ENCODE measurements at regions not wholly inside any gene's neighbourhood (a gene's known extent, or its start where the extent isn't known, plus 50 kb on each side); places are given as distances from the start of the nearest gene placed in this dataset.
"Not testable (repeated sequence)": the region's sequence is repeated elsewhere in the genome, so short reads cannot be mapped to it uniquely, and the experiment has no call there.

DNA sequence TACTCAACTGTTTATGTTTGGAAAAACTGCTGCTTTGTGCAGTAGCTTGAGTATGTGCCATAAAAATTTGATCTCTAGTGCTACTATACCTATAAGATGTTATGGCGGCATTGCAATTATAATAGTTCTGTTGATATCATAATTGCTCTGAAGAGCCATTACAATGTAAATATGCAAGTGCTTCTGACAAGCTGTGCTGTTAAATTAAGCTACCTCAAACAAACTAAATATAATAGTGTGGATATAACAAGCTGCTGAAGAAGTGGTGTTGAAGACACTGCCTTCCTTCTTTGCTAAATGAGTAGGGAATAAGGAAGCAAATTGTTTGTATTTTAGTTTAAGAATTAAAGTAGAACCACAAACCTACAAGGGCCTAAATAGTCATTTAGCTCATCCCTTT, 301.0 kb upstream of the MIS18BP1 start:
- Mint-ChIP-seq H3K9me3 (peaks cover 4% of the 10 kb centered on the region), H3K27ac (no peak overlapping the region), H3K27me3 (no peaks in the 10 kb centered on the region), H3K4me3 (no peak overlapping the region), H3K36me3 (no peaks in the 10 kb centered on the region), H3K4me1 (no peaks in the 10 kb centered on the region)
- ATAC-seq, result no peak

DNA sequence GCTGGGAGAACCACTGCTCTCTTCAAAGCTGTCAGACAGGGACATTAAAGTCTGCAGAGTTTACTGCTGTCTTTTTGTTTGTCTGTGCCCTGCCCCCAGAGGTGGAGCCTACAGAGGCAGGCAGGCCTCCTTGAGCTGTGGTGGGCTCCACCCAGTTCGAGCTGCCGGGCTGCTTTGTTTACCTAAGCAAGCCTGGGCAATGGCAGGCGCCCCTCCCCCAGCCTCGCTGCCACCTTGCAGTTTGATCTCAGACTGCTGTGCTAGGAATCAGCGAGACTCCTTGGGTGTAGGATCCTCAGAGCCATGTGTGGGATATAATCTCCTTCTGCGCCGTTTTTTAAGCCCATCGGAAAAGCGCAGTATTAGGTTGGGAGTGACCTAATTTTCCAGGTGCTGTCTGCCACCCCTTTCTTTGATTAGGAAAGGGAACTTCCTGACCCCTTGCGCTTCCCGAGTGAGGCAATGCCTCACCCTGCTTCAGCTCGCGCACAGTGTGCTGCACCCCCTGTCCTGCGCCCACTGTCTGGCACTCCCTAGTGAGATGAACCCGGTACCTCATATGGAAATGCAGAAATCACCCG, 298.3 kb upstream of the MIS18BP1 start:
- not testable (repeated sequence) for H3K27me3 Mint-ChIP-seq, H3K4me3 Mint-ChIP-seq, H3K27ac Mint-ChIP-seq, H3K9me3 Mint-ChIP-seq, ATAC-seq, H3K4me1 Mint-ChIP-seq, H3K36me3 Mint-ChIP-seq

DNA sequence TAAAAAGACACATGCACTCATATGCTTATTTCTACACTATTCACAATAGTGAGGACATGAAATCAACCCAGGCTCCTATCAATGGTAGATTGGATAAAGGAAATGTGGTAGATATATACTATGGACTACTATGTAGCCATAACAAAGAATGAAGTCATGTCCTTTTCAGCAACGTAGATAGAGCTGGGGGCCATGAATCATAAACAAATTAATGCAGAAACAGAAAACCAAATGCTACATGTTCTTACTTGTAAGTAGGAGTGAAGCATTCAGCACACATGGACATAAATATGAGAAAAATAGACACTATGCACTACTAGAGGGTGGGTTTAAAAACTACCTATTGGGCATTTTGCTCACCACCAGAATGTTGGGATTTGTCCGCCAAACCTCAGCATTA, 278.0 kb upstream of the MIS18BP1 start:
- peaks cover 18% of the 10 kb centered on the region for H3K9me3 Mint-ChIP-seq
- no peak overlapping the region for H3K27ac Mint-ChIP-seq

DNA sequence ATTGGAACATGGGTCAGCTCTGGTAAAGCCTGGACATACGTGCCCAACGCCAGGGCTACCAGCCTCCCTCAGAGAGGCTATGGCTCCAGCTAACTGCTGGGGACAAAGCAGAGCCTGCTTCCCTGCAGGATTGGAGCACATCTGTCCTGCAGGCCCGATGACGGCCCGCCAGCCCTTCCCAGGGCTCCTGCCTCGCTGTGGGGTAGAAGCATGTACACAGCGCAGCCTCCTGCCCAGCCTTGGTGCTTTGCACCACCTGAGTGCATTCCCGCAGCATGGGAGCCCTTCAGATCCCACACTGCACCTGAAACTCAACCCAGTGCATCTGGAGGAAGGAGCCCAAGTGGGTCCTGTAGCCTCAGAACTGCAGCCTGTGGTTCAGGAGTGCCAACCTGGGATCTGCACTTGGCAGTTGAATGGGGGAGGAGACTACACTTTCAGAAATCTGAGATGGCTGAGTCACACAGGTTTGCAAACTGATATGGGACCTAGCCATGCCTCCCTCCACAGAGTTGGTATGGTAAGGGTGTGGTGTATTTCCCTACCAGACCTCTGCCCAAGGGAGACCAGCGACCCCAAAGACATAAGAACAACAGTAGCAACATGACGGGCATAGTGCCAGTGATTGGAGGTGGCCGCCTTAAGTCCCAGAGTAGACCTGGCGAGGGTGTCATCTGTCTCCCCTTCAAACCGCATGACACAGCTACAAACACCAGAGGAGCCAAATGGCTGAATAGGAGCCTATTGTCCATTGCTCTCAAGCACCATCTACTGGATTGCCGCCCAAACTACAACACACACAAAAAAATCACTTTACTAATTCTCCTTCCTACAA, 273.9 kb upstream of the MIS18BP1 start:
- no peak overlapping the region for H3K27ac Mint-ChIP-seq
- H3K9me3 Mint-ChIP-seq, result peaks cover 2% of the 10 kb centered on the region

More for the DNA sequence above, 278.0 kb upstream of the MIS18BP1 start:
- no peak for ATAC-seq
- H3K4me1 Mint-ChIP-seq, result no peaks in the 10 kb centered on the region
- no peaks in the 10 kb centered on the region for H3K36me3 Mint-ChIP-seq
- no peaks in the 10 kb centered on the region for H3K27me3 Mint-ChIP-seq
- no peak overlapping the region for H3K4me3 Mint-ChIP-seq

DNA sequence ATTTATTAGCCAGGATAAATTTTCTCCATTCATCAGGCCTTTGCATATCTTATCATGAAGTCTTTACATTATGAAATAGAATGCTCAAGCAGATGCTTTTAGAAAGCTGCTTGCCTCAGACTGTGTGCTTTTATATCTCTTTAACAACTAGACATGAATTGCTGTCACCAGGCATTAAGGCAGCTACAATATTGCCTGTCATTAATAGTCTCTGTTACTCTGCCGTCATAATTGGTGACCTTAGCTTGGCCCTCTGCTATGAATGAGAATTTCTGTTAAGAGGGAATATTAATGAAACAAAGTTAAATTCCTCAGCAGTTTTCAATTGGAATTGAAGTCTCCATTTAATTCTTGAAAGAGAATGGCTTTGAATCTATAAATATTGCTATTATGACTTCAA, 266.8 kb upstream of the MIS18BP1 start:
- no peak for ATAC-seq
- H3K4me3 Mint-ChIP-seq, result no peak overlapping the region

More for the DNA sequence above, 273.9 kb upstream of the MIS18BP1 start:
- Mint-ChIP-seq H3K4me3 (no peak overlapping the region), H3K36me3 (no peaks in the 10 kb centered on the region), H3K27me3 (no peaks in the 10 kb centered on the region), H3K4me1 (no peaks in the 10 kb centered on the region)
- ATAC-seq, result no peak

DNA sequence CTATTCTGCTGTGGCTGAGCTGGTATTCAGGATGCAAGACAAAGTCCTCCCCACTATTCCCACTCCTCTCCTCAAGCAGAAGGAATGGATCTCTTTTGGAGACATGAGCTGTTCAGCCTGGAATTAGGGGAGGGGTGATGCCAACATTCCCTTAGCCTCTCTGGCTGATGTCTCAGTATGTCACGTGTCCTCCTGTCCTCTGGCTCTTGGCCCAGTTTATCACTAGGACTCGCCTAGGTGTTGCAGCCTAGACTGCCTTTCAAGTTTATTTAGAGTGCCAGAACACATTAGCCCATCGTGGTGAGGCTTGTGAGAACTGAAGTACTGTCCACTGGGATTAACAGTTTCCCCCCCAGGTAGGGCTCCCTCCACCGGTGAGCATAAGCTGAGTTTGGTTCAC, 239.9 kb upstream of the MIS18BP1 start:
- no peaks in the 10 kb centered on the region for H3K4me1 Mint-ChIP-seq
- H3K36me3 Mint-ChIP-seq, result no peaks in the 10 kb centered on the region
- peaks cover 3% of the 10 kb centered on the region for H3K9me3 Mint-ChIP-seq
- no peak overlapping the region for H3K27ac Mint-ChIP-seq
- no peak overlapping the region for H3K4me3 Mint-ChIP-seq
- no peak for ATAC-seq
- H3K27me3 Mint-ChIP-seq, result no peaks in the 10 kb centered on the region

More for the DNA sequence above, 266.8 kb upstream of the MIS18BP1 start:
- Mint-ChIP-seq H3K9me3 (no peaks in the 10 kb centered on the region), H3K27ac (no peak overlapping the region), H3K36me3 (no peaks in the 10 kb centered on the region), H3K4me1 (no peaks in the 10 kb centered on the region), H3K27me3 (no peaks in the 10 kb centered on the region)

DNA sequence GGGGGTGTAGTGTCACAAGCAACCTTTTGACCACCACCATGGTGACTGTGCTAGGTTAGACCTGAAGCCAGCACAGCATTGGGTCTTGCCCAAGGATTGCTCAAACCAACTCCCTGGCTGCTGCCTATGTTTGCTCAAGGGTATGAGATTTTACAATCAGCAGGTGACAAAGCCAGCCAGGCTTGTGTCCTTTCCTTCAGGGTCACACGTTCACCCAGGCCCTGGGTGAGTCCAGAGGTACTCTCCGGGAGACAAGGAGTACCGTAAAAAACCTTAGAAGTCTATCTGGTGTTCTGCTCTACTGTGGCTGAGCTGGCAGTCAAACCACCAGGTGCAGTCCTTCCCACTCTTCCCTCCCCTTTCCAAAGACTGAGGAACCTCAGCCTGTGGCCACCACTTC, 238.9 kb upstream of the MIS18BP1 start:
- Mint-ChIP-seq H3K4me3 (no peak overlapping the region), H3K27me3 (no peaks in the 10 kb centered on the region), H3K4me1 (no peaks in the 10 kb centered on the region), H3K27ac (no peak overlapping the region), H3K36me3 (no peaks in the 10 kb centered on the region), H3K9me3 (peaks cover 3% of the 10 kb centered on the region)
- no peak for ATAC-seq

DNA sequence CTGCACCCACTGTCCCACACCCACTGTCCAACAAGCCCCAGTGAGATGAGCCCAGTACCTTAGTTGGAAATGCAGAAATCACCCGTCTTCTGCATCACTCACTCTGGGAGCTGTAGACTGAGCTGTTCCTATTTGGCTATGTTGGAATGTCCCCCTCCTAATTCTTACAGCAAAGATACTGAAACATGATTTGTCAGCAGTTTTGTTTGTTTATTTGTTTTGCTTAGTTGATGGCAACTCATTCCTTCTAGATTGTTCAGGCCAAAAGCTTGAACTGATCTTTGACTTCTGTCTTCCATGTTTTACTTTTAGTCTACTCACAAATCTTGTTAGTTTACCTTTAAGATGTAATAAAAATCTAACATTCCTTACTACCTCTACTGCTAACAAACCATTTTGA, 233.6 kb upstream of the MIS18BP1 start:
- no peaks in the 10 kb centered on the region for H3K36me3 Mint-ChIP-seq
- H3K4me3 Mint-ChIP-seq, result no peak overlapping the region
- ATAC-seq, result no peak
- no peak overlapping the region for H3K27ac Mint-ChIP-seq
- peaks cover 9% of the 10 kb centered on the region for H3K9me3 Mint-ChIP-seq
- H3K27me3 Mint-ChIP-seq, result no peaks in the 10 kb centered on the region
- H3K4me1 Mint-ChIP-seq, result no peaks in the 10 kb centered on the region

DNA sequence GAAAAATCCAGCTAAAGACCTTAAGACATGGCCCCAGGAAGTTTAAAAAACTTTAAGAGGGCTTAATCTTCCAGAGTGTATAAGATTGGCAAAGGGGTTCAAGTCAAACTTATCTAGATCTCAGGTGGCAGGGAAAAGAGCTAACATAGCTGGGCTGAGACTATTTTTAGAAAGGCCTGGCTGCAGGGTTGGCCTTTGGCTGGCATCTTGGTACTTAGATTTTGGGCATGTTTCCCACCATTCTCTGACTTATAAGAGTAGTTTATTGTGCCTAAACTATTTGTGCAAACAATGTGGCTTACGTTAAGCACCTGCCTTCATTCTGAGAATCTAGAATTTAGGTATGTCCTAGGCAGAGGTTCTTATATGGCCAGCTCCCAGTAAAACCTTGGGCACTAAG, 214.0 kb upstream of the MIS18BP1 start:
- Mint-ChIP-seq H3K27ac (no peak overlapping the region), H3K9me3 (no peaks in the 10 kb centered on the region), H3K4me1 (no peaks in the 10 kb centered on the region), H3K36me3 (no peaks in the 10 kb centered on the region), H3K27me3 (no peaks in the 10 kb centered on the region), H3K4me3 (no peak overlapping the region)
- ATAC-seq, result no peak

DNA sequence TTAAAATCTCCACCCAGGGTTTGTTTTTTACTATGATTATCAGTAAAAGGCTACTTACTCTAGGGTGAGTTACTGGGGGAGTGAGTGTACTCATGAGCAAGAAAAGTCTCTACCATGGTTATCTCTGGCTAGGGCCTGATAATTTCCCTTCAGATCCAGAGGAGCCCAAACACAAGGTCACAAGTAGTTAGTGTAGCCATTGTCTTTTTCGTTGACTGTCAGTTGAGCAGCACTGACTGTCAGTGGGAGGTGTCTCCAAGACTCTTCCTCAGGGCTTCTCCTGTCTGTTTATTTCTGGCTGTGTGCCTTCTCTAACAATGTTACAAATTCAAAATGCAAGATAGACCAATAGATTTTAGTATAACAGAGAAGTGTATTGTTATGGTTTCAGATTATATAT, 181.2 kb upstream of the MIS18BP1 start:
- H3K36me3 Mint-ChIP-seq, result no peaks in the 10 kb centered on the region
- no peak for ATAC-seq
- H3K27ac Mint-ChIP-seq, result no peak overlapping the region
- H3K4me1 Mint-ChIP-seq, result no peaks in the 10 kb centered on the region
- no peak overlapping the region for H3K4me3 Mint-ChIP-seq
- H3K27me3 Mint-ChIP-seq, result no peaks in the 10 kb centered on the region
- peaks cover 2% of the 10 kb centered on the region for H3K9me3 Mint-ChIP-seq

DNA sequence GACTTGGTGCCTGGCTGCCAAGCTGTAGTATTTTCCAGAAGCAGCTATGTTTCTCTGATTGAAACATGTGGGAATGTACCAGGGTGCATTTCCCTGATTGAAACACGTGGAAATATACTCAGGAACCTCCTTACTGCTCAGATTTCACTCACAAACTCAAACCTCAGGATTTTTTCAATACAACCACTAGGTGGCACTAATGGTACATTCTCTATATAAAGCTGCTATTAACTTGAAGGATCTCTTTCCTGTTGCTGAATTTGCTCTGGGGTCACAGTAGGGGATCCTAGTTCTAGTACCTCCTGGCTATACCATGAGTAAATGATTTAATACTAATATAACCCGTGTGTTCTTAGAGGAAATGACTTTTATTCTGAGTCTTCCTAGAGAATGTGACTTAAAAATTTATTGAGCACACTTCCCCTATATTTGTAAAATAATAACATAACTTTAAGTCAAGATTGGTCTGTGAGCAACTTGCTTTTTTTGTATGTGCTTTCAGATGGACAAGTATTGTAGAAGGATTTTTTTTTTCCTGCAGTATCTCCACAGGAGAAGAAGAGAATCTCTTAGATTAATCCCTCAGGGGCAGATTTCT, 173.8 kb upstream of the MIS18BP1 start:
- no peaks in the 10 kb centered on the region for H3K27me3 Mint-ChIP-seq
- no peaks in the 10 kb centered on the region for H3K4me1 Mint-ChIP-seq
- no peak for ATAC-seq
- H3K9me3 Mint-ChIP-seq, result no peaks in the 10 kb centered on the region
- H3K4me3 Mint-ChIP-seq, result no peak overlapping the region
- H3K27ac Mint-ChIP-seq, result no peak overlapping the region
- H3K36me3 Mint-ChIP-seq, result no peaks in the 10 kb centered on the region

DNA sequence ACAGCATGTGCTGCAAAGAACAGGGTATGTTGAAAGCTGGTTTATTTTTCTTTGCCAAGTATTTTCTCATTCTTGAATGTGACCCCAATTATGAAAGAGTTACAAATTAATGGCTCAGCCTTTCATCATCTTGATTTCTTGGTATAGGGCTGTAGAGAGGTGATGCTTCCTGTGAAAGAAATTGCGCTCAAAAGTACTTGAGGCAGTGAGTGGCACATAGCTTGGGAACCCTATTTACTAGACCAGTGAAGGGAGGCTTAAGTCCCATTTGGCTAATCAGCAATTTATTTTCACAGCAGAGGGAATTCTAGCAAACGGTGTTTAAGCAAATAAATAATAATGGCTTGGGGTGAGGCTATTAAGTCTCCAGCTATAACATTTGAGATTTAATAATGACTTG, 153.9 kb upstream of the MIS18BP1 start:
- Mint-ChIP-seq H3K4me3 (no peak overlapping the region), H3K36me3 (no peaks in the 10 kb centered on the region), H3K27me3 (no peaks in the 10 kb centered on the region), H3K27ac (no peak overlapping the region), H3K9me3 (peaks cover 2% of the 10 kb centered on the region), H3K4me1 (no peaks in the 10 kb centered on the region)
- ATAC-seq, result no peak

DNA sequence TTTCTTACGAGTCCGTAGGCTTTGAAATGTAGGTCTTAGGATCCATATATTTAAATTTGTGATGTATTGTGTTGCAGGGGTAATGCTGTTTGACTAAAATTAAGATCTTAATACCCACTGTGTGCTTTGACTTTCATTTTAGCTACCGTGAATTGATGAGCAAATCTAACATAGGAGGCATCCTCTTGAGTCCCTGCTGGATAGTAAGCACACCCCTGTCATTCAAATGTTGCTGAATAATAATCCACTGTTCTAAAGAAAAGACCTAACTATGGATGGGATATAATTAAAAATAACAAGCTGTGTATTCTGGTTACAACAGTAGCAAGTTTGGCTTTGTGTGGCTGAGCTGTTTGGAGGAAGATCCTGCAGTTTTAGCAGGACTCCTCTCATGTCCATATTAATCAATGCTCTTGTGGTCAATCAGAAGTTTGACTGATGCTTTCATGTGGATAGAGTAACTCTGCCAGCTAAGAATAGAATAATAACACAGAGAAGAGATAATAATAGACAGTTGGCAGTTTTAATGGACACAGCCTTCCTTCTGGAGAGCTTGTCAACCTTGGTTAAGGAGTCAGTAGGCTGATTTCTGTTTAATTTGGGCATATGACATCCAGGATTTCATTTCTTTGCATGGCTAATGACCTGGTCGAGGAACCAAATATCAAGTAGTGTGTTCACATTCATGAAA, 148.1 kb upstream of the MIS18BP1 start:
- peaks cover 5% of the 10 kb centered on the region for H3K9me3 Mint-ChIP-seq
- H3K27ac Mint-ChIP-seq, result no peak overlapping the region
- no peak overlapping the region for H3K4me3 Mint-ChIP-seq
- ATAC-seq, result no peak
- no peaks in the 10 kb centered on the region for H3K27me3 Mint-ChIP-seq
- no peaks in the 10 kb centered on the region for H3K36me3 Mint-ChIP-seq
- H3K4me1 Mint-ChIP-seq, result no peaks in the 10 kb centered on the region

DNA sequence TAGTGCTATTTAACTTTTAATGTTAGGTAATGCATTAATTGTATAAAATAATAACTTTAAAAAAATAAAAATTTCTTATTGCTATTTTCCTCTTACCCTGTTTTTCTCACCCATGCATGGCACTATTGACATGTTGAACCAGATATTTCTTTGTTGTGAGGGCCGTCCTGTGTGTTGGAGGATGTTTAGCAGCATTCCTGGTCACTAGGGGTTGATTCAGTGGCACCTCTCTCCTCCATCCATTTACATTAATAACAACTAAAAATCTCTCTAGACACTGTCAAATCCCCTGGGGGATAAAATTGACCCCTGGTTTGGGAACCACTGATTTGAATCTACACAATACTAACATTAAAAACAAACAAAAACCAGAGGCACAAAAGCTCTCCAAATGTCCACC, 147.5 kb upstream of the MIS18BP1 start:
- no peak for ATAC-seq
- Mint-ChIP-seq H3K36me3 (no peaks in the 10 kb centered on the region), H3K27ac (no peak overlapping the region), H3K4me1 (no peaks in the 10 kb centered on the region), H3K4me3 (no peak overlapping the region), H3K9me3 (peaks cover 5% of the 10 kb centered on the region), H3K27me3 (no peaks in the 10 kb centered on the region)

DNA sequence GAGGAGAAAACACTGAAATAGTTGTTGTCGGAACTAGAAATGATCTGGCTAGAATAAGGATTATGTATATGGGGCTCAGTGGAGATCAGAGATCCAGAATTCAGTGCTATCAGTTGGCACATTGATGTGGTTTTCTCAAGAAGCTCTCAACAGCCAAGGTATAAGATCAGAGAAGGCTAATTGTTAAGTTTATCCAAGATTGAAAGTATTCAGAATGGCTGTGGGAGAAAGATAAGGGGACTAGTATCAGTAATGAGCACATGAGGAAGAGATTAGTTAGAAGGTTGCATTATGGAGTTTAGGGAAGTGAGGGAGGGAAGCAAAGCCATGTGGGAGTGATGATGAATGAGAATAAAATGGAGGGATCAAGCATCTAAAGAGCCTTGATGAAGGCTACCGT, 128.1 kb upstream of the MIS18BP1 start:
- Mint-ChIP-seq H3K9me3 (no peaks in the 10 kb centered on the region), H3K27me3 (no peaks in the 10 kb centered on the region), H3K36me3 (no peaks in the 10 kb centered on the region), H3K27ac (no peak overlapping the region), H3K4me3 (no peak overlapping the region), H3K4me1 (no peaks in the 10 kb centered on the region)
- ATAC-seq, result no peak
